IPS-20b (cell line): ENCODE measurements at regions not wholly inside any gene's neighbourhood (a gene's known extent, or its start where the extent isn't known, plus 50 kb on each side); places are given as distances from the start of the nearest gene placed in this dataset.
"Not testable (repeated sequence)": the region's sequence is repeated elsewhere in the genome, so short reads cannot be mapped to it uniquely, and the experiment has no call there.

ENCODE experiments used
- H3K27ac ChIP-seq: one replicate; pipeline ENCODE4 v1.5.1; 2013; ENCODE audit warnings: low read length
- H3K27me3 ChIP-seq: 2 replicates; pipeline ENCODE4 v1.6.1; 2013; ENCODE audit warnings: mild to moderate bottlenecking, low read length, inconsistent platforms; ENCODE audit not compliant: insufficient read depth
- H3K36me3 ChIP-seq: 2 replicates; pipeline ENCODE4 v1.6.1; 2013; ENCODE audit warnings: low read depth, mild to moderate bottlenecking, inconsistent platforms, low read length, moderate library complexity; ENCODE audit not compliant: insufficient read depth
- H3K4me1 ChIP-seq: 2 replicates; pipeline ENCODE4 v1.6.1; 2013; ENCODE audit warnings: mild to moderate bottlenecking, control low read depth, inconsistent platforms, low read length, moderate library complexity; ENCODE audit not compliant: insufficient read depth
- H3K4me3 ChIP-seq: 2 replicates; pipeline ENCODE4 v1.5.1; 2013; ENCODE audit warnings: mild to moderate bottlenecking, low read length, inconsistent platforms
- H3K9ac ChIP-seq: 2 replicates; pipeline ENCODE4 v1.6.1; 2013; ENCODE audit warnings: low read depth, mild to moderate bottlenecking, inconsistent platforms, low read length, moderate library complexity
- H3K9me3 ChIP-seq: 2 replicates; pipeline ENCODE4 v1.6.1; 2013; ENCODE audit warnings: mild to moderate bottlenecking, low read depth, low read length, inconsistent platforms; ENCODE audit not compliant: insufficient read depth

GRCh38 chr3:8317661-8318649 is 183.7 kb upstream of the LMCD1 start:
- Histone ChIP-seq H3K4me1 (peaks cover 24% of the 10 kb centered on the region), H3K9ac (no peak overlapping the region), H3K4me3 (no peak overlapping the region), H3K27ac (no peak overlapping the region), H3K9me3 (no peaks in the 10 kb centered on the region), H3K27me3 (no peaks in the 10 kb centered on the region), H3K36me3 (no peaks in the 10 kb centered on the region)

GRCh38 chr3:8319935-8320634 is 181.5 kb upstream of the LMCD1 start:
- H3K36me3 ChIP-seq, result no peaks in the 10 kb centered on the region
- no peak overlapping the region for H3K27ac ChIP-seq
- H3K9ac ChIP-seq, result no peak overlapping the region
- no peak overlapping the region for H3K4me3 ChIP-seq
- H3K27me3 ChIP-seq, result no peaks in the 10 kb centered on the region
- H3K9me3 ChIP-seq, result no peaks in the 10 kb centered on the region; the same call in 1 of the 2 replicates
- H3K4me1 ChIP-seq, result peaks cover 24% of the 10 kb centered on the region

- peak overlapping the region; percentile 0; the same call in 1 of the 2 replicates for H3K4me3 ChIP-seq
- no peaks in the 10 kb centered on the region; the same call in 1 of the 2 replicates for H3K9me3 ChIP-seq
- H3K27ac ChIP-seq, result no peak overlapping the region
- H3K36me3 ChIP-seq, result no peaks in the 10 kb centered on the region
- no peaks in the 10 kb centered on the region for H3K27me3 ChIP-seq
- H3K4me1 ChIP-seq, result peaks cover 24% of the 10 kb centered on the region; the same call in 1 of the 2 replicates
- H3K9ac ChIP-seq, result no peak overlapping the region
Measured at GRCh38 chr3:8320711-8321458, 180.7 kb upstream of the LMCD1 start.

DNA sequence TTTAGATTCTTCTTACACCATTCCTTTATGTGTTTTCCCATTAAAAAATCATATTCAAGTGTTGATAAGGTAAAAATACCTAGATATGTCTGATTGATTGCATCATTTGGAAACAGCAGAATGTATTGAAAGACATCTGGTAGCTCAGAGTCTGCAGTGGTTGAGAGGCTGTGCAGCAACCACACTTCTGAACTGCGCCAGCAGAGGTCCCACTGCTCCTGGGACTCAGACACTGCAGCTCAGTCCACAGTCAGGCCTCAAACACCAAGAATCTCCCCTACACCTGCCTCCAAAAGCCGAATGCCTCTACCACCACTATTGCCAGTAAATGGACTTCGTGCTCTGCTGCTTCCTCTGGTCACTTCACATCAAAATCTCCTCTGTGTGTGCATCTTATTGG is 176.9 kb upstream of the LMCD1 start:
- no peaks in the 10 kb centered on the region for H3K36me3 ChIP-seq
- H3K9me3 ChIP-seq, result no peaks in the 10 kb centered on the region; the same call in 1 of the 2 replicates
- H3K27ac ChIP-seq, result no peak overlapping the region
- no peaks in the 10 kb centered on the region for H3K27me3 ChIP-seq
- H3K4me3 ChIP-seq, result no peak overlapping the region
- no peak overlapping the region for H3K9ac ChIP-seq
- peaks cover 14% of the 10 kb centered on the region; the same call in 1 of the 2 replicates for H3K4me1 ChIP-seq

GRCh38 chr3:8325306-8325705 is 176.3 kb upstream of the LMCD1 start:
- H3K9ac ChIP-seq, result no peak overlapping the region
- no peaks in the 10 kb centered on the region for H3K36me3 ChIP-seq
- no peak overlapping the region for H3K4me3 ChIP-seq
- H3K27ac ChIP-seq, result no peak overlapping the region
- peaks cover 14% of the 10 kb centered on the region; the same call in 1 of the 2 replicates for H3K4me1 ChIP-seq
- no peaks in the 10 kb centered on the region for H3K27me3 ChIP-seq
- no peaks in the 10 kb centered on the region; the same call in 1 of the 2 replicates for H3K9me3 ChIP-seq

- not testable (repeated sequence) for H3K36me3 ChIP-seq, H3K9ac ChIP-seq, H3K4me3 ChIP-seq, H3K27me3 ChIP-seq, H3K9me3 ChIP-seq, H3K27ac ChIP-seq
- H3K4me1 ChIP-seq, result peaks cover 11% of the 10 kb centered on the region; the same call in 1 of the 2 replicates
Measured at GRCh38 chr3:8325833-8326232, 175.8 kb upstream of the LMCD1 start.

DNA sequence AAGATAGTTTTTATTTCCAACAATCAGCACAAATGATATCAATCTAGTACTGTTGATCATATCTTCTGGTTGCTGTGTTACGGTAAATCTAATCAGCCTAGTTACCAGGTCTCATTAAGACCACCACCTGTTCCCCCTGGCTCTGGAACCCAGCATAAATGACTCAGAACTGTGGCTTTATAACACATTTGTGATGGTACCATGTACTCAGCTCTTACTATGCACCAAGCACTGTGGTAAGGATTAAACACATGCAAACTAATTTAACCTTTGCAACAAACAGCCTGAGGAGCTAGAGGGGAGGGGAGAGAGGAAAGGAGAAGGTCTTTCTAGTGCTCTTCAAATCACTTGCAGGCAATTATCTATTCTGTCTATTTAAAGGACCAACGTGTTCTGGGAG is 173.9 kb upstream of the LMCD1 start:
- H3K9me3 ChIP-seq, result no peaks in the 10 kb centered on the region; the same call in 1 of the 2 replicates
- no peak overlapping the region for H3K4me3 ChIP-seq
- no peaks in the 10 kb centered on the region for H3K36me3 ChIP-seq
- no peaks in the 10 kb centered on the region for H3K27me3 ChIP-seq
- no peak overlapping the region for H3K27ac ChIP-seq
- H3K4me1 ChIP-seq, result no peaks in the 10 kb centered on the region
- no peak overlapping the region for H3K9ac ChIP-seq

- Histone ChIP-seq H3K27ac (no peak overlapping the region), H3K9me3 (no peaks in the 10 kb centered on the region; the same call in 1 of the 2 replicates), H3K27me3 (no peaks in the 10 kb centered on the region), H3K36me3 (no peaks in the 10 kb centered on the region), H3K9ac (no peak overlapping the region), H3K4me3 (no peak overlapping the region), H3K4me1 (no peaks in the 10 kb centered on the region)
Measured at GRCh38 chr3:8328967-8329366, 172.7 kb upstream of the LMCD1 start.

GRCh38 chr3:8329598-8329997 is 172.0 kb upstream of the LMCD1 start:
- H3K9me3 ChIP-seq, result no peaks in the 10 kb centered on the region; the same call in 1 of the 2 replicates
- no peak overlapping the region for H3K27ac ChIP-seq
- no peaks in the 10 kb centered on the region for H3K27me3 ChIP-seq
- H3K4me3 ChIP-seq, result no peak overlapping the region
- no peaks in the 10 kb centered on the region for H3K4me1 ChIP-seq
- H3K9ac ChIP-seq, result no peak overlapping the region
- H3K36me3 ChIP-seq, result no peaks in the 10 kb centered on the region

- no peak overlapping the region for H3K27ac ChIP-seq
- H3K36me3 ChIP-seq, result no peaks in the 10 kb centered on the region
- H3K4me1 ChIP-seq, result no peaks in the 10 kb centered on the region; the same call in 1 of the 2 replicates
Measured at GRCh38 chr3:8336456-8336855, 165.2 kb upstream of the LMCD1 start.

GRCh38 chr3:8338424-8338823 is 163.2 kb upstream of the LMCD1 start:
- Histone ChIP-seq H3K9me3 (no peaks in the 10 kb centered on the region), H3K27ac (no peak overlapping the region), H3K36me3 (no peaks in the 10 kb centered on the region), H3K4me1 (no peaks in the 10 kb centered on the region; the same call in 1 of the 2 replicates), H3K4me3 (no peak overlapping the region), H3K9ac (no peak overlapping the region), H3K27me3 (no peaks in the 10 kb centered on the region)

More at GRCh38 chr3:8336456-8336855, 165.2 kb upstream of the LMCD1 start:
- Histone ChIP-seq H3K27me3 (no peaks in the 10 kb centered on the region), H3K9ac (no peak overlapping the region), H3K9me3 (no peaks in the 10 kb centered on the region), H3K4me3 (no peak overlapping the region)
